K562 (cell line): ENCODE measurements at regions not wholly inside any gene's neighbourhood (a gene's known extent, or its start where the extent isn't known, plus 50 kb on each side); places are given as distances from the start of the nearest gene placed in this dataset.

Source experiments
- BCL6 ChIP-seq: fragments of 250-450 bp; sonication (Bioruptor Pico); IDR thresholded peaks from 2 replicates; pipeline ENCODE4 v1.4.0; 2020
- COPS2 ChIP-seq: fragments of 450-650 bp; conservative IDR thresholded peaks from 2 replicates; pipeline ENCODE4 v1.6.1; 2016; ENCODE audit warnings: mild to moderate bottlenecking, moderate library complexity
- E4F1 ChIP-seq: fragments of 250-450 bp; sonication (Bioruptor Pico); IDR thresholded peaks from 2 replicates; pipeline ENCODE4 v1.5.0; 2021; ENCODE audit warnings: mild to moderate bottlenecking, borderline replicate concordance
- GTF2F1 ChIP-seq: IDR thresholded peaks from 2 replicates; pipeline ENCODE4 v1.6.1; 2011; ENCODE audit warnings: low read depth, low read length, improper control_type of control experiment
- HEY1 ChIP-seq: fragments of 250-450 bp; sonication (Bioruptor Pico); IDR thresholded peaks from 2 replicates; pipeline ENCODE4 v1.5.0; 2020; ENCODE audit warnings: mild to moderate bottlenecking, moderate library complexity, borderline replicate concordance
- JUND ChIP-seq, 2 experiments: IDR thresholded peaks; 2 replicates in 1 of 2; 3 replicates in 1 of 2; pipeline ENCODE4 v1.6.1; 2011; ENCODE audit warnings: borderline replicate concordance in 2 of 2, low read depth in 2 of 2, low read length in 2 of 2, improper control_type of control experiment in 1 of 2, missing biosample characterization in 1 of 2, missing genetic modification characterization in 1 of 2, missing genetic modification reagents in 1 of 2
- MAFF ChIP-seq: IDR thresholded peaks from 2 replicates; pipeline ENCODE4 v1.6.1; 2012; ENCODE audit warnings: low read length, improper control_type of control experiment
- PURB ChIP-seq: sonication (generic); formaldehyde crosslinking; IDR thresholded peaks from 2 replicates; pipeline ENCODE4 v1.9.0; 2021; ENCODE audit warnings: low read depth, mild to moderate bottlenecking, missing genetic modification reagents
- ZNF395 ChIP-seq: fragments of 200-800 bp; sonication (Bioruptor generic); IDR thresholded peaks from 2 replicates; pipeline ENCODE4 v1.6.1; 2017; ENCODE audit warnings: missing genetic modification characterization, missing compliant biosample characterization
- ZNF398 ChIP-seq: fragments of 250-450 bp; sonication (Bioruptor Pico); IDR thresholded peaks from 2 replicates; pipeline ENCODE4 v1.8.0; 2021; ENCODE audit warnings: moderate library complexity, mild to moderate bottlenecking, inconsistent platforms
- ZNF561 ChIP-seq: fragments of 450-650 bp; formaldehyde crosslinking; conservative IDR thresholded peaks from 2 replicates; pipeline ENCODE4 v1.4.0; 2020; ENCODE audit warnings: mild to moderate bottlenecking, moderate library complexity
- ZNF583 ChIP-seq: fragments of 250-450 bp; sonication (Bioruptor Pico); IDR thresholded peaks from 2 replicates; pipeline ENCODE4 v1.4.0; 2020
- ZNF592 ChIP-seq: fragments of 450-650 bp; IDR thresholded peaks from 2 replicates; pipeline ENCODE4 v1.6.1; 2017; ENCODE audit warnings: antibody characterized with exemption, mild to moderate bottlenecking

- TF ChIP-seq ZNF561: no peak
- no peak for TF ChIP-seq HEY1 (CRISPR knock-in tag)
- TF ChIP-seq COPS2: no peak
- TF ChIP-seq ZNF395 (CRISPR knock-in tag): no peak
- no peak for TF ChIP-seq ZNF398 (CRISPR knock-in tag)
- no peak for TF ChIP-seq ZNF592
- no peak for TF ChIP-seq PURB (CRISPR knock-in tag)
- TF ChIP-seq BCL6 (CRISPR knock-in tag): 0 out of 2 replicates have a peak, but pooled peaks have one; percentile 20
- TF ChIP-seq JUND (IDR thresholded peaks at IDR 0.05; ENCODE audit: borderline replicate concordance, low read depth, low read length): peak; percentile 75; the same call in 1 of the 2 replicates
- no peak; the same call in 2 of the 3 replicates for TF ChIP-seq JUND (tag; IDR thresholded peaks at IDR 0.05; ENCODE audit: borderline replicate concordance, low read depth, low read length)
- no peak for TF ChIP-seq GTF2F1
- no peak for TF ChIP-seq ZNF583
- no peak for TF ChIP-seq E4F1
- no peak for TF ChIP-seq MAFF
These were observed 181.9 kb downstream of the AKR1D1 start (continued) for GRCh38 chr7:138258197-138258559.
